AG04449 (cell line): ENCODE measurements at regions not wholly inside any gene's neighbourhood (a gene's known extent, or its start where the extent isn't known, plus 50 kb on each side); places are given as distances from the start of the nearest gene placed in this dataset.

Experiments used
- CTCF ChIA-PET: fragments of 350-600 bp; formaldehyde crosslinking; extraction: SDS; loops from one replicate; lab custom pipeline; 2021; ENCODE audit warnings: antibody characterized with exemption; lab: Yijun Ruan, JAX
- POLR2A ChIA-PET: fragments of 400-600, 350-600 bp; formaldehyde crosslinking; extraction: SDS; loops from one replicate; lab custom pipeline; 2020; ENCODE audit warnings: antibody characterized with exemption, inconsistent platforms; lab: Yijun Ruan, JAX
- DNase-seq: peaks from one replicate; pipeline ENCODE4 v3.0.0-alpha.2; 2010; ENCODE audit warnings: low read depth, low spot score
- H3K4me3 ChIP-seq: 2 replicates; pipeline ENCODE4 v1.5.1; 2011; ENCODE audit warnings: low read depth, mild to moderate bottlenecking, control low read depth, low read length
- TF ChIP-seq, protein P1 (sequence below): IDR thresholded peaks from one replicate; pipeline ENCODE4 v1.5.1; 2011; ENCODE audit warnings: mild to moderate bottlenecking, moderate library complexity, low read length, control low read depth, inconsistent platforms; ENCODE audit not compliant: insufficient read depth; ENCODE audit errors: missing control alignments

DNA sequence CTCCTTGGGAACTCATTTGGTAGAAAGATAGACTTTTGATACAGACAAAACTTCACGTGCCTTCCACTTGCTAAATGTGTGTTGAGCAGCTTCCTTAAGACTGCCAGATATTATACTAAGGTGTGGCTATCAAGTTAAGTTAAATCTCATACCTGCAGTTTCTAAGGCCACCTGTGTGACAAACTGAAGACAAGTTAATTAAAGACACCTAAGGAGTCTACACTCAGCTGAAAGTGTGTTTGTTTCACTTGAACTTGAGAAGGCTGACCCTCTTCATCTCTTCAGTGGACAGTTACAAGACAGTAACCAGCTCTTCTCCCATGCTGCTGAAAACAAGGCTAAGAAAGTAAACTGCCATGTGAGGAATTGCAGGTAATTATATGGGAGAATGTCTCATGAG is 124.0 kb downstream of the NPY start:
- CTCF ChIA-PET: no interaction called here
- DNase-seq: no peak
- POLR2A ChIA-PET: no interaction called here
- TF ChIP-seq, protein P1, sequence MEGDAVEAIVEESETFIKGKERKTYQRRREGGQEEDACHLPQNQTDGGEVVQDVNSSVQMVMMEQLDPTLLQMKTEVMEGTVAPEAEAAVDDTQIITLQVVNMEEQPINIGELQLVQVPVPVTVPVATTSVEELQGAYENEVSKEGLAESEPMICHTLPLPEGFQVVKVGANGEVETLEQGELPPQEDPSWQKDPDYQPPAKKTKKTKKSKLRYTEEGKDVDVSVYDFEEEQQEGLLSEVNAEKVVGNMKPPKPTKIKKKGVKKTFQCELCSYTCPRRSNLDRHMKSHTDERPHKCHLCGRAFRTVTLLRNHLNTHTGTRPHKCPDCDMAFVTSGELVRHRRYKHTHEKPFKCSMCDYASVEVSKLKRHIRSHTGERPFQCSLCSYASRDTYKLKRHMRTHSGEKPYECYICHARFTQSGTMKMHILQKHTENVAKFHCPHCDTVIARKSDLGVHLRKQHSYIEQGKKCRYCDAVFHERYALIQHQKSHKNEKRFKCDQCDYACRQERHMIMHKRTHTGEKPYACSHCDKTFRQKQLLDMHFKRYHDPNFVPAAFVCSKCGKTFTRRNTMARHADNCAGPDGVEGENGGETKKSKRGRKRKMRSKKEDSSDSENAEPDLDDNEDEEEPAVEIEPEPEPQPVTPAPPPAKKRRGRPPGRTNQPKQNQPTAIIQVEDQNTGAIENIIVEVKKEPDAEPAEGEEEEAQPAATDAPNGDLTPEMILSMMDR: no peak
- no peak overlapping the region for H3K4me3 ChIP-seq

DNA sequence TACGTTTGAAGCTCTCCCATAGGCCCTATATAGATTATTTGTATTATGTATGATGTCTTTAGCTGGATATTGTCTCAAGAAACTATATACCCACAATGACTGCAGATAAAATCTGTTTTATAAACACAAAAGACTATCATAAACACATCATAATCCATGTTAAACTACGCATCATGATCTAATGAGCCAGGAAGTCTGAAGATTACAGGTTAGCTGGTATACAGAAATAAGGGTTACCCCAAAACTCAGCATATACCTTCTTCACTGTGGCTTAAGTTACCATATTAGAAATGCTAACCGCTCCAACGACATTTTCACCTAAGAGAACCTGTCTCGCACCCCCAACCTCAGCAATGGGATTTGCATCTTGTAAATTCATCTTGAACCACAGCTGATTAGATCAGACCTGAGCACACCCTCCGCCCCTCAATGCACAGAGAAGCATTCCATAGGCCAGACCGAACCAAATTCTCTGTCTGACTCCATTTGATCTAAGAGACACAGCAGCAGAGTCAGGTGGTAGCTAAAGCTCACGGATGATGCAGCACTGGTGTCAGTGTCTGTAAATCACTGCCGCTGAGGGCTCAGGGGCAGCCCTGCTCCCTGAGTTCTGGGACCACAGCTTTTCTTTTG is 124.9 kb downstream of the NPY start:
- ChIA-PET POLR2A (no interaction called here), CTCF (no interaction called here)
- no peak overlapping the region for H3K4me3 ChIP-seq
- no peak for DNase-seq
- TF ChIP-seq, protein P1: no peak

- DNase-seq: no peak
- POLR2A ChIA-PET: no interaction called here
- CTCF ChIA-PET: no interaction called here
- H3K4me3 ChIP-seq: no peak overlapping the region
- TF ChIP-seq, protein P1: no peak
These were observed 125.5 kb downstream of the NPY start for GRCh38 chr7:24409431-24410024.

DNA sequence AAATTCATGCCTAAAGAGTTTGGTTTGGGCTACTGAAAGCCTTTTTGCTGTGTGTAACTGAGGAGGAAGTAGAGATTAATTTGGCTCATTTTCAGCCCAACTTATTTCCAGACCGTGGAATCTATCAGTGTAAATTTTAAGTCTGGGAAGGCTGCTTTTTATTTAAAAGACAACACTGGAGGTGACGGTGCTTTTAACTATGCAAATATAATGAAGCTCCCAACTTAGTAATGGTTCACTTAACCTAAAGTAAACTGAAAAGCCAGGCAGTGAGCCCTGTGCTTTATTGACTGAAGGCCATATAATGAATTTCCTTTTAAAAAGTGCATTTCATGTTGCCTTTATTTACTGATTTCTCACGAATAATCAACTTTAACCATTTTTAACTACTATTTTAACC is 127.2 kb downstream of the NPY start:
- ChIA-PET POLR2A (no interaction called here), CTCF (no interaction called here)
- TF ChIP-seq, protein P1: no peak

GRCh38 chr7:24417526-24418120 is 133.6 kb downstream of the NPY start:
- TF ChIP-seq, protein P1: no peak
- POLR2A ChIA-PET: no interaction called here
- no peak overlapping the region for H3K4me3 ChIP-seq
- CTCF ChIA-PET: no interaction called here
- DNase-seq: no peak

More for the DNA sequence above, 127.2 kb downstream of the NPY start:
- no peak for DNase-seq
- H3K4me3 ChIP-seq: no peak overlapping the region

DNA sequence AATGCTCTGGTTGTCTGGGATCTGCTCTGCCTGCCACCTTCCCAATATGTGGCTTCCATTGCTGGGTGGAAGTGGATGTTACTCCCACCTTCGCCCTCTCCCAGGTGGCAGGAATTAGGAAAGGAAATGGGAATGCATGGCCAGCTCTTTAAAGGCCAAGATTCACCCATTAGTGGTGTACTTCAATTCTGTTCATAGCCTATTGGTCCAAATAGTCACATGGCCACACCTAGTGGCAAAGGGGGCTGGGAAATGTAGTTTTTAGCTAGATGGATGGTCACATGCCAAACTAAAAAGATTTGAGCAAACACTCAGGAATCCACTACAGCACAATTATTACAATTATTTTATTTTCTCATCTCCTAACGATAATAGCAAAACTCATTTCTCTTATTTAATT is 135.1 kb downstream of the NPY start:
- CTCF ChIA-PET: no interaction called here
- POLR2A ChIA-PET: no interaction called here
- TF ChIP-seq, protein P1: no peak
- H3K4me3 ChIP-seq: no peak overlapping the region
- DNase-seq: no peak
